RCC 7860 (cell line): ENCODE measurements at regions not wholly inside any gene's neighbourhood (a gene's known extent, or its start where the extent isn't known, plus 50 kb on each side); places are given as distances from the start of the nearest gene placed in this dataset.
"Not testable (repeated sequence)": the region's sequence is repeated elsewhere in the genome, so short reads cannot be mapped to it uniquely, and the experiment has no call there.

Source experiments
- DNase-seq: peaks from one replicate; pipeline ENCODE4 v3.0.0-alpha.2; 2015; ENCODE audit warnings: low spot score
- FAIRE-seq: peaks from 2 replicates; lab custom pipeline; 2012; peaks lifted over from hg19 to GRCh38; lab: Jason Lieb, UNC

DNA sequence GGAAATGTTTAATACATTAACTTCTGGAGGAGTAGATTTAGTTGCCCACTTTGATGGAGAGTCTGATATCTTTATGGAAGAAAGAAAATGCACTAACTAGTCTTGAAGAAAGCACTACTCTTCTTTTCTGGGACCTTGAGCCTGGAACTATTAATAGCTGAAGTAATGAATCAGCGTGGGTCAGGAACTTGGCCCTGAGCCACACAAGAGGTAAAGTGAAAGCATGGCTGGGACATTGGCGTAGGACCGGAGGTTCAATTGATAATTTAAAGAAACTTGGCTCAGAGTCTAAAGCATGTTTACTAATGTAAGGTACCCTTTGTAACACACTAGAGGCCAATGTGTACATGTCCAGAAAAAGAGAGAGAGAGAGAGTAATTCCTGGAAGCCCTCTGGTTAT, 195.5 kb downstream of the CDY1B start:
- FAIRE-seq = peak; percentile 91
- DNase-seq = not testable (repeated sequence)

GRCh38 chrY:23850782-23851181, 197.0 kb downstream of the CDY1B start:
- not testable (repeated sequence) for DNase-seq, FAIRE-seq

DNA sequence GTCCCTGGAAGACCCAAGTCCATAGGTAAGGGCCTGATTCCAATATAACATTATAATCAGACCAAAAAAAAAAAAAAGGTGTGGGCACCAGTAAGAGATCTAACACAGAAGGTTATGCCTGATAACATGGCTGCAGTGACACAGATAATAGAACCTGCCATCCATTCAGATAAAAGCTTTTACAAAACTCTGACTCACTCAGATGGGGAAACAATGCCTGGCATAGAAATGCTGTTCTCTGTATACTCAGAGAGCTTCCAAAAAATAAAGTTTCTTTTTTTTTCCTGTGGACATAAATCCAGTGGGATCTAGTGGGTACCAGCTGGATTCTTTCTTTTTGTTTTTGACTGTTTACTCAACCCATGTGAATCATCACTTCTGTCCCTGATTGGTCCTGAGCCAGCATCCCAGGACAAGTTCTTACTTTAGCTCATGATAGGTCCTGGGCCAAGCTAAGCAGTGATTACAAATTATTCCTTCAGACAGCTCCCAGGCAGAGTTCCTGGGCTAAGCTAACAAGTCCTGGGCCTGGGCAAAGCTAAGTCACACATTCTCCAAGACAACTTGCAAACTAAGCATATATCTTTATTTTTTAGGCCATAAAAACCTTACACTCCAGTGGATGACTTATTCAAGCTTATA, 199.9 kb downstream of the CDY1B start:
- not testable (repeated sequence) for DNase-seq
- FAIRE-seq = peak; percentile 42

- not testable (repeated sequence) for FAIRE-seq, DNase-seq
Observed at GRCh38 chrY:23843720-23844119, 204.1 kb downstream of the CDY1B start.

GRCh38 chrY:23829749-23830148, 218.1 kb downstream of the CDY1B start:
- FAIRE-seq, DNase-seq: not testable (repeated sequence)

- not testable (repeated sequence) for DNase-seq
- peak; percentile 92 for FAIRE-seq
Observed at GRCh38 chrY:23821929-23822328, 225.9 kb downstream of the CDY1B start.

DNA sequence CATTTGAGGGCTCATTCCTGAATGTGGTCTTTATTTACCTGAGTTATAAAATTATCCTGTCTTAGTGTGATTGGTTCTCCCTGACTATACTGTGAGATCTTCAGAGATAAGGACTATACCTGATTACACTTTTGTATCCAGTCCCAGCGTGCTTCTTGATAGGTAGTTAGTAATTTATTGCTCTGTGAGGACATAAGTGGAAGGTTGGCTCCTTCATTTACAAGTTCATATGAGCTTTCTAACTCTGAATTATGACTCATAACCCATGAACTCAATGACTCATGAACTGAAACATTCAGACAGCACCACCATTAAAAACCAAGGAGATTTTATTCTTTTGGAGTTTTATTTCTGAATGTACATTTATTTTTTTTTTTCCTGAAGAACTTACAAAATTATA, 257.1 kb downstream of the CDY1B start:
- not testable (repeated sequence) for DNase-seq
- peak; percentile 99 for FAIRE-seq

GRCh38 chrY:23748714-23749113, 299.1 kb downstream of the CDY1B start:
- not testable (repeated sequence) for DNase-seq, FAIRE-seq
